ENCODE measurements at regions not wholly inside any gene's neighbourhood (a gene's known extent, or its start where the extent isn't known, plus 50 kb on each side); places are given as distances from the start of the nearest gene placed in this dataset.
A peak's percentile ranks its signal among the peaks of the same experiment; 100 is the strongest.

- no peak overlapping the region for H2AFZ ChIP-seq (ENCODE audit: low read length)
- no peaks in the 10 kb centered on the region for H3K79me2 ChIP-seq (ENCODE audit: insufficient read depth, low read length)
- no peaks in the 10 kb centered on the region for H3K23me2 ChIP-seq (ENCODE audit: insufficient read length, low read depth, low read length, poor library complexity, severe bottlenecking)
- no peak overlapping the region for H3K4me2 ChIP-seq (ENCODE audit: insufficient read depth, insufficient read length, low read length)
- peaks cover 2% of the 10 kb centered on the region; the same call in 1 of the 2 replicates for H3K27me3 Mint-ChIP-seq (ENCODE audit: low read depth)
- H3K27ac Mint-ChIP-seq, result peak overlapping the region in 1 of 3 experiments; percentile 93; a peak in 1 of 7 replicates
- no peaks in the 10 kb centered on the region for H3K9me3 Mint-ChIP-seq
- no peak overlapping the region for H3K4me3 Mint-ChIP-seq
- H4K8ac ChIP-seq (replicated peaks; ENCODE audit: insufficient read length, low read depth, low read length), result no peak overlapping the region
- peaks cover 2% of the 10 kb centered on the region; the same call in 1 of the 2 replicates for H3K4me1 ChIP-seq (ENCODE audit: insufficient read depth, low read length)
- H3K9ac ChIP-seq (ENCODE audit: extremely low read depth, insufficient read length, low read length), result no peak overlapping the region
- TF ChIP-seq CTCF (conservative IDR thresholded peaks at IDR 0.05), result no peak
- no peak overlapping the region for H2BK120ac ChIP-seq (ENCODE audit: low read depth, low read length, poor library complexity, severe bottlenecking)
- no peak overlapping the region for H3K4ac ChIP-seq (ENCODE audit: low read depth, low read length)
- H2BK20ac ChIP-seq (ENCODE audit: low read depth, low read length, poor library complexity, severe bottlenecking), result no peak overlapping the region
- H3K14ac ChIP-seq (ENCODE audit: insufficient read depth, low read length), result no peak overlapping the region
- no peak overlapping the region for H3K23ac ChIP-seq (ENCODE audit: insufficient read length, low read depth, low read length)
- no peak overlapping the region for H3K27ac ChIP-seq (ENCODE audit: insufficient read length, low read depth, low read length)
- no peaks in the 10 kb centered on the region for H3K9me3 ChIP-seq (ENCODE audit: control insufficient read depth, low read depth, low read length)
- no peaks in the 10 kb centered on the region for H3K79me1 ChIP-seq (ENCODE audit: insufficient read depth, low read depth, low read length, poor library complexity, severe bottlenecking)
- no peaks in the 10 kb centered on the region for H4K20me1 ChIP-seq (ENCODE audit: control insufficient read depth, insufficient read depth, insufficient read length)
- H4K5ac ChIP-seq (ENCODE audit: insufficient read length, low read depth, low read length), result no peak overlapping the region
- no peaks in the 10 kb centered on the region for H3K27me3 ChIP-seq (ENCODE audit: insufficient read depth, low read length)
- H3K36me3 Mint-ChIP-seq (ENCODE audit: insufficient read depth in 1 of 3, low read depth in 3 of 3), result no peaks in the 10 kb centered on the region
- WGBS (ENCODE audit: extremely low coverage, insufficient read length, low lambda C conversion rate), result no CpG with 5 or more reads among the region's 3 CpGs
- no peak overlapping the region for H2BK12ac ChIP-seq (ENCODE audit: insufficient read length, low read depth, low read length)
- H2BK5ac ChIP-seq (ENCODE audit: insufficient read length, low read length), result no peak overlapping the region
- no peak overlapping the region for H2AK5ac ChIP-seq (ENCODE audit: insufficient read length, low read length)
- DNase-seq, result no peak
- H3K56ac ChIP-seq (ENCODE audit: insufficient read length, low read depth, low read length), result no peak overlapping the region
- H3K4me1 Mint-ChIP-seq, result peaks cover 30 to 33% of the 10 kb centered on the region in 2 experiments
- no peak overlapping the region for H4K91ac ChIP-seq (ENCODE audit: insufficient read length, low read depth, low read length)
- no peak overlapping the region for H3K18ac ChIP-seq (ENCODE audit: insufficient read length, low read depth, low read length)
- no peak overlapping the region for H3T11ph ChIP-seq (ENCODE audit: low read length)
- H2BK15ac ChIP-seq (ENCODE audit: low read depth, low read length), result no peak overlapping the region
Measured at GRCh38 chr15:29885183-29885582, 62.9 kb upstream of the TJP1 start.
